NCI-H2196 treated with DMSO at 0.1 percent for 48 hours (cell line): ENCODE measurements at regions not wholly inside any gene's neighbourhood (a gene's known extent, or its start where the extent isn't known, plus 50 kb on each side); places are given as distances from the start of the nearest gene placed in this dataset.

ENCODE experiments used
- DNase-seq: peaks from one replicate; lab custom pipeline; 2025; ENCODE audit not compliant: unreplicated experiment; lab: John Stamatoyannopoulos, UW

- no peak for DNase-seq
Observed at GRCh38 chr17:79163071-79163470, 88.4 kb downstream of the ENGASE start.

GRCh38 chr17:79162012-79162963, 87.7 kb downstream of the ENGASE start:
- no peak for DNase-seq

GRCh38 chr17:79160980-79161636, 86.5 kb downstream of the ENGASE start:
- no peak for DNase-seq

GRCh38 chr17:79159926-79160325, 85.3 kb downstream of the ENGASE start:
- no peak for DNase-seq

GRCh38 chr17:79159471-79159870, 84.8 kb downstream of the ENGASE start:
- DNase-seq, result no peak

DNA sequence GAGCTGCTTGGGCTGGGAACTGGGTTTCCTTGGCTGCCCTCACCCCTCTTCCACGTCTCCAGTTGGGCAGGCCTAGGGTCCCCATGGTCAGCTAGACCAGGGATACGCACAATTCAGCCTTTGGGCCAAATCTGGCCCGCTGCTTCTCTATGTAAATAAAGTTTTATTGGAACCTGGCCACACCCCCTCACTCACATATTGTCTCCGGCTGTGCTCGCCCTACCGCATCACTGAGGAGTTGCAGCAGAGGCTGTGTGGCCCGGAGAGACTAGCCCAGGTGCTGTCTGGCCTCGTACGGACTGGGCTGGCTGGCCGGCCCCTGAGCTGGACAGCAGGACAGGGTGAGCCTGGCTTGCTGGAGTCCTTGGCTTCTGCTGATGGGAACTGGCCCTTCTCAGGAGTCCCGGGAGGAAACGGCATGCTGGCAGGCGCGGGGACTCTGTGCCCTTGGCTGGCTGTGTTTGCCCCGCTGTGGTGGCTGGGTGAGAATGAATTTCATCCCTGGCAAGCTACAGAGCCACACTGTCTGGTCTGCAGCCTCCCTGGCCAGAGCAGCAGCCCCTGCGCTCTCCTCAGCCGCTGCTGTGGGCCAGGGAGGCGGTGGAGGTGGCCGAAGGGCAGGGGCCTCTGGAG, 82.0 kb downstream of the ENGASE start:
- DNase-seq, result no peak

GRCh38 chr17:79155701-79156100, 81.1 kb downstream of the ENGASE start:
- DNase-seq, result no peak

- DNase-seq, result peak; percentile 41
Observed at GRCh38 chr17:79154951-79155585, 80.4 kb downstream of the ENGASE start.

DNA sequence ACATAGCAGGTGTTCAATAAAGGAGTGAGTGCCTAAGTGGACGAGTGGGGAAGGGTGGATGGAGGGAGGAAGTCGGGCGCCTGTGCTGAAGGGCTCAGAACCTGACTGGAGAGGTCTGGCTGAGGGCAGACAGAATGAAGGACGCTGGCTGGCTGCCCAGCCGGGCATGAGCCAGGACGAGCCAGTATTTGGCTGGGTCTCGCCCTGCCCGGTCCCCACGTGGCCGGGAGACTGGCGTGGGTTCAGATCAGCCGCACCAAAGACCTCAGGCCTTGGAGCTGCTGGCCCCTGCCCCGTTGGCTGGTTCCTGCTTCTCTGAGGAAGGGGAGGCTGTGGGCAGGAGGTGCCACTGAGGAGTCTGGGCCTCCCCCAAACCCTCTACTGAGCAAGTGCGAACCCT, 79.8 kb downstream of the ENGASE start:
- DNase-seq, result peak; percentile 67

- DNase-seq, result no peak
Observed at GRCh38 chr17:79153367-79154130, 78.9 kb downstream of the ENGASE start.

- DNase-seq, result no peak
Observed at GRCh38 chr17:79152636-79153035, 78.0 kb downstream of the ENGASE start.

- no peak for DNase-seq
Observed at GRCh38 chr17:79152110-79152509, 77.5 kb downstream of the ENGASE start.

DNA sequence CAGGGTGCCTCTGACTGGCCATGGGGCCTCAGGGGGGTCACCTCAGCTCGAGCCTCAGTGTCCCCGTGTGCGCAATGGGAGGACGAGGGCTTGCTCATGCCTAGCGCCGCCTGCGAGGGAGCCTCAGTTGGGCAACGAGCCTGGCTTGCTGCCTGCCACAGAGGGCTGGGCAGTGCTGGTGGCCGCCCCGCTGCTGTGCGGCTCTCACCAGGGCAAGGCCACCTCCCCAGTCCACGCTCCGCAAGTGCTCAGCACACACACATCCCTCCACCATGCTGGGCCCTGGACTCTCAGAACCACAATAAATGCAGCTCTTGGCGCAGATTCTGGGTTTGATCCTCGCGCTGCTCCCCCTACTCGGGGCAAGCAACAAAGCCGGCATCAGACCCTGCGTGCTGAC, 76.2 kb downstream of the ENGASE start:
- no peak for DNase-seq

DNA sequence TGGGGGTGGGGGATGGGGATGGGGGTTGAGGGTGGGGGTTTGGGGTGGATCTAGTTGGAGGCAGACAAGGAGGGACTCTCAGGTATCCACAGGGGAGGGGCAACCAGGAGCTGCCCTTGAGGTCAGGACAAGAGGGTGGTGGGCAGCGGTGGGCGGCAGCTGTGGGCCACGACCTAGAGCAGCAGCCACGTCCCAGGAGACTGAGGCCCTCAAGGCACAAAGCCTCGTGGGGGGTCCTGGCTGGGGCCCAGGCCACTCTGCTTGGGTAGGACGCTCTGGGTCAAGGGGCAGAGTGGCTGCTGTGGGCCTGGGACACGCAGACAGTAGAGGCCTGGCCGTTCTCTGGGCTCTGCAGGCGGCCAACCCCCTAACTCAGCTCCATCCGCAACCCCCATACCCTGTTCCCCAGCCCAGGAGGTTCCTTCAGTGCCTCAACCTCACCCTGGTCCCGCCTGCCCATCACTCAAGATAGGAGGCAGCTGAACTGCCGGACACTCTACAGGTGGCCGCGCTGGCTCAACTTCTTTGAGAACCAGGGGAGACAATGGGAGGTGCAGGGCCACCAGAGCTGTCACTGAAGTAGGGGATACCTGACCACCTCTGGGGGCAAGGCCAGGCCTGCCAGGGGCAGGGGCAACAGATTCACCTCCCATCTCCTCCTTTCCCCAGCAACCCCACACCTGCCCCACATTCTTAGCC, 75.6 kb downstream of the ENGASE start:
- no peak for DNase-seq

DNA sequence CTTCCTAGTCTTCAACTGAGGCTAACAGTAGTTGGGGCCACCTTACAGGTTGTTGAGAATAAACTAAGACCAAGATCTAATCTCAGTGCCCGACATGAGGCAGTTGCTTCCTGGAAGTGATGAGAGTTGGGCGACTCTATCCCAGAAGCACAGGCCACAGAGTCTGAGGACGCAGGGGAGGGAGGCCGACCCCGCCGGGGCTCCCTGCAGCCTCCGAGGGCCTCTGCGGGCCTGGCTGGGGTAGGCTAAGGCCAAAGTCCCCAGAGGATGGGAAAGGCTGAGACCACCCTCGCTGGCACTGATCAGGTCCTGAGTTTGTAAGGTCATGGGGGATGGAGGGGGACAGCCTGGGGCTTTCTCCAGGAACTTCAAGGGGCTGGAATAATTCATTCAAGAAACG, 74.0 kb downstream of the ENGASE start:
- DNase-seq, result no peak

DNA sequence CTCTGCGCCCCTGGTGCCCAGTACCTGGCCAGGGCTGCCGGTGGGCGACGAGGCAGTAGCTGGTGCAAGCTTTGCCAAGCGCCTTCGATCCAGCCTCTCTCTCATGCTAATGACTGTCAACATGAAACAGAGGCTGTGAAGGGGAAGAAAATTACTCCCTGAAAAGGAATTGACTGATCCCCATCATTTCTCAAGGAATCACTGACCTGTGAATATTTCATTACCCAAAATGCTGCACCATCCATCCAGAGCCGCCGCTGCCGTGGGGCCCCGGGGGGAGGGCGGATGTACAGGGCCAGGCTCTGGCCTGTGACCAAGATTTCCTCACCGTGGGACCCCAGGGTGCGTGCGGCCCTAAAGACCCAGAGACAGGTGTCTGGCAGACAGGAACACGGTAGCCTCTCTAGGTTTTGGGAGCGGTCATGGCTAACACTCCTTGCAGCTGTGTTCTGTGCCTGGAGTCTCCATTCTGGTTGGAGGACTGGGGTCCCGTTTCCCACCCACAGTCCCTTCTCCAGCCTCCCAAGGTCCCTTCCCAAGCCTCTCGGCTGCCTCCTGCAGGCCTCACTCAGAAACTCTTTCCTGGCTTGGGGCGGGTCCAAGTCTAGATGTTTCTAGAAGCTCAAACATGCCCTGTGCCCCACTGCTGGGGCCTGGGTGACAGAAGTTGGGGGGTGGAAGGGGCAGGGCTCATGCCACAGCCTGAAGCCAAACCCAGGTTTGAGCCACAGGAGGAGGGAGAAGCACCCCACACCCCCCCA, 73.3 kb downstream of the ENGASE start:
- DNase-seq, result no peak

GRCh38 chr17:79146562-79146961, 71.9 kb downstream of the ENGASE start:
- no peak for DNase-seq

- no peak for DNase-seq
Observed at GRCh38 chr17:79145548-79145947, 70.9 kb downstream of the ENGASE start.

GRCh38 chr17:79144133-79144532, 69.5 kb downstream of the ENGASE start:
- no peak for DNase-seq
